HG02588 (cell line): ENCODE measurements at regions not wholly inside any gene's neighbourhood (a gene's known extent, or its start where the extent isn't known, plus 50 kb on each side); places are given as distances from the start of the nearest gene placed in this dataset.

ENCODE experiments used
- ATAC-seq: cut with Tn5 transposase; IDR thresholded peaks from one replicate; pipeline ENCODE4 v1.9.1; 2021; ENCODE audit warnings: mild to moderate bottlenecking, moderate library complexity; ENCODE audit not compliant: unreplicated experiment

GRCh38 chr4:58561170-58561569 is 1451.0 kb upstream of the IGFBP7 start:
- ATAC-seq, result no peak

GRCh38 chr4:58560736-58561135 is 1450.6 kb upstream of the IGFBP7 start:
- ATAC-seq, result no peak

GRCh38 chr4:58553679-58554078 is 1443.5 kb upstream of the IGFBP7 start:
- ATAC-seq, result no peak

GRCh38 chr4:58553031-58553430 is 1442.8 kb upstream of the IGFBP7 start:
- no peak for ATAC-seq

GRCh38 chr4:58551676-58552075 is 1441.5 kb upstream of the IGFBP7 start:
- no peak for ATAC-seq

- no peak for ATAC-seq
Measured at GRCh38 chr4:58543465-58543864, 1433.3 kb upstream of the IGFBP7 start.

GRCh38 chr4:58541926-58542325 is 1431.7 kb upstream of the IGFBP7 start:
- ATAC-seq, result no peak

- ATAC-seq, result no peak
Measured at GRCh38 chr4:58522765-58523382, 1412.7 kb upstream of the IGFBP7 start.

GRCh38 chr4:58515226-58515625 is 1405.0 kb upstream of the IGFBP7 start:
- no peak for ATAC-seq

GRCh38 chr4:58514299-58514698 is 1404.1 kb upstream of the IGFBP7 start:
- ATAC-seq, result no peak

GRCh38 chr4:58510652-58511051 is 1400.5 kb upstream of the IGFBP7 start:
- ATAC-seq, result no peak

GRCh38 chr4:58507079-58507478 is 1396.9 kb upstream of the IGFBP7 start:
- no peak for ATAC-seq

- ATAC-seq, result no peak
Measured at GRCh38 chr4:58502839-58503238, 1392.7 kb upstream of the IGFBP7 start.

- ATAC-seq, result no peak
Measured at GRCh38 chr4:58499182-58499581, 1389.0 kb upstream of the IGFBP7 start.

GRCh38 chr4:58491620-58492019 is 1381.4 kb upstream of the IGFBP7 start:
- ATAC-seq, result no peak

GRCh38 chr4:58477950-58478349 is 1367.8 kb upstream of the IGFBP7 start:
- ATAC-seq, result no peak

- ATAC-seq, result no peak
Measured at GRCh38 chr4:58477513-58477912, 1367.3 kb upstream of the IGFBP7 start.

GRCh38 chr4:58475097-58475496 is 1364.9 kb upstream of the IGFBP7 start:
- ATAC-seq, result no peak

- ATAC-seq, result no peak
Measured at GRCh38 chr4:58465031-58465430, 1354.8 kb upstream of the IGFBP7 start.

GRCh38 chr4:58456727-58457384 is 1346.7 kb upstream of the IGFBP7 start:
- ATAC-seq, result no peak

- no peak for ATAC-seq
Measured at GRCh38 chr4:58453956-58454355, 1343.8 kb upstream of the IGFBP7 start.

GRCh38 chr4:58451707-58452106 is 1341.5 kb upstream of the IGFBP7 start:
- no peak for ATAC-seq

- ATAC-seq, result no peak
Measured at GRCh38 chr4:58435871-58436270, 1325.7 kb upstream of the IGFBP7 start.
